22Rv1 (cell line): ENCODE measurements at regions not wholly inside any gene's neighbourhood (a gene's known extent, or its start where the extent isn't known, plus 50 kb on each side); places are given as distances from the start of the nearest gene placed in this dataset.
A peak's percentile ranks its signal among the peaks of the same experiment; 100 is the strongest.

Experiments
- H3K27ac ChIP-seq: fragments of 450-650 bp; 2 replicates; pipeline ENCODE4 v1.5.1; 2017
- CTCF ChIP-seq: fragments of 450-650 bp; IDR thresholded peaks from 2 replicates; pipeline ENCODE4 v1.5.1; 2017; ENCODE audit warnings: mild to moderate bottlenecking
- ZFX ChIP-seq: fragments of 450-650 bp; IDR thresholded peaks from 2 replicates; pipeline ENCODE4 v1.6.1; 2017; ENCODE audit warnings: antibody characterized with exemption, borderline replicate concordance

GRCh38 chr1:233435622-233436021 is 108.1 kb downstream of the MAP3K21 start:
- TF ChIP-seq CTCF, result no peak
- TF ChIP-seq ZFX, result no peak
- H3K27ac ChIP-seq, result no peak overlapping the region

DNA sequence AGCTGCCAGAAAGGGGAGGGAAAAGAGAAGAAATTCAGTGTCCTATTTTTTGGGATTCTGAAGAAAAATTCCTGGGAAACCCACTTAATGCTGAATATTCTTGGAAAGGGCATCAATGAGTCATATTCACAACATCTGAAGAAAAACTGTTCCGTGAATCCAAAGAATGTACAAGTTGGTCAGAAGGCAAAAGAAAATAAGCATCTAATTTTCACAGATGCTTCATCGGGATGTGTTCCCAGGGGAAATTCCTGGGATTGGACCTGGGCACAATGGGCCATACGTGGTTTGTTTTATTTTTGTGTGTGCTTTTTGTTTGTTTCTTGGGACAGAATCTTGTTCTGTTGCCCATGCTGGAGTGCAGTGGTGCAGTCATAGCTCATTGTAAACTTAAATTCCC is 112.2 kb downstream of the MAP3K21 start:
- H3K27ac ChIP-seq, result no peak overlapping the region
- TF ChIP-seq ZFX, result no peak
- no peak for TF ChIP-seq CTCF

DNA sequence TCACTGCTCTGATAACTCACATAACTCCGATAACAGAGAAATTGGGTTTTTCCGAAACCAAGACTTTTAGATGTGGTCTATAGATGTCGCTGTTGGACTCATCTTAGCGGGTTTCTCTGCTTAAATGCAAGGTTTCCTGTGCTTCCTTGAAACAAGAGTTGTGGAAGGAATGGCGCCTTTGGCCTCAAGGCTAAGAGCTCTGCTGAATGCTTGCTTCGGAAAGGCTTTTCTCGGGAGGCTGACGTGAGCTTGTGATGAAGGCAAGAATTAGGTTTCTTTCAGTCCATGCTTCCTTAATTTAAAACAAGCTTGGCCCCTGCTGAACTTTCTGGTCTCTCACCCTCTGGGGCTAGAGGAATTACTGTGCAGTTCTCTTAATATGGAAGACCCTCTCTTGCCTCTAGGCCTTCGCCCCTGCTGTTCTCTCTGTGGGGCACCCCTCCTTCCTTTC is 113.5 kb downstream of the MAP3K21 start:
- no peak for TF ChIP-seq ZFX
- peak; percentile 87 for TF ChIP-seq CTCF
- H3K27ac ChIP-seq, result no peak overlapping the region

DNA sequence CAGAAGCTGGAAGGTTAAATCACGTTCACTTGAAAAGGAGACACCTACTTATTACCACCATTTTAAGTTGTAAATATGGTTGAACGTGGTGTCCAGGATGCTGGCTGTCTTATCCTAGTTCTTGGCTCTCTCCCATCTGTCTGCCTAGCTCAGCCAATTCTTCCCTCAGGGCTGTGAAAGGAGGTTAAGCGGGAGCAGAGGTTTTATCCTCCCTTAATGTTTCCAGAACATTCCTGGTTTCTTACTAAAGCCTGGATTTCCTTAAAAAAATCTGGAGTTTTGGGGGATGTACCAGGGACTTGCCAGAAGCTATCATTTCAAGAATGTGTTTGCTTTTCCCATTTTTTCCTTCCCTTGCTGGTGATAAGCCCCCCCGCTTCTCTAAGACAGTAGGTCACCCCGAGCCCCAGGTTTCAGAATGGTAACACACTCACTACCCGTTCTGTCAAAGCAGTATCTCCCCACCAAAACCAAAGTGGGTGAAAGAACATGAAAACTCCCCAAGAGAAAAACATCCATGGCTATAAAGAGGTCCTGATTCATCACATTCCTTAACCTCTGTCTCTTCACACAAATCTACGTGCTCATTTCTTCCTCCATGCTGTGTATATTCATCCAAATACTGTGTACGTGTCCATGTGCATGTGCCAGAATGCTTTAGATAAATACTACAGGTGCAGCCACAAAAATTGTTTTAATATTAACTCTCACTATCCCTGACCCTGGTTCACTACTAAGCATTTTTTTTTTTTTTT is 114.7 kb downstream of the MAP3K21 start:
- no peak overlapping the region for H3K27ac ChIP-seq
- no peak for TF ChIP-seq CTCF
- TF ChIP-seq ZFX, result no peak

GRCh38 chr1:233443040-233443760 is 115.7 kb downstream of the MAP3K21 start:
- TF ChIP-seq ZFX (no peak), CTCF (no peak)
- no peak overlapping the region for H3K27ac ChIP-seq

- TF ChIP-seq ZFX (no peak), CTCF (no peak)
- H3K27ac ChIP-seq, result no peak overlapping the region
Observed at GRCh38 chr1:233444484-233444883, 117.0 kb downstream of the MAP3K21 start.

- no peak overlapping the region for H3K27ac ChIP-seq
- no peak for TF ChIP-seq ZFX
- TF ChIP-seq CTCF, result no peak
Observed at GRCh38 chr1:233445737-233446136, 118.2 kb downstream of the MAP3K21 start.
